ENCODE measurements at regions not wholly inside any gene's neighbourhood (a gene's known extent, or its start where the extent isn't known, plus 50 kb on each side); places are given as distances from the start of the nearest gene placed in this dataset.

- H4K20me1 ChIP-seq (replicated peaks; ENCODE audit: control insufficient read depth, extremely low read depth, insufficient read depth, low read length): no peaks in the 10 kb centered on the region
- H3K27me3 ChIP-seq (ENCODE audit: control insufficient read depth in 2 of 2, insufficient read depth in 2 of 2, low read length in 2 of 2): peaks cover 0 to 3% of the 10 kb centered on the region in 2 experiments
- H3K9me1 ChIP-seq (replicated peaks; ENCODE audit: control insufficient read depth, extremely low read depth, insufficient read depth, low read length): no peaks in the 10 kb centered on the region
- CTCF ChIA-PET: no interaction called here
- intact Hi-C loops (cut with micrococcal nuclease) (loop anchor here (10.0 kb wide), 2 partner anchors 371 to 1641 kb away; no protein-coding TSS in a partner anchor), dilution Hi-C loops (cut with MboI; ENCODE audit: extremely low pct_ligation_motif_present, low sequenced_read_pairs) (no loop called here)
- H3K27ac ChIP-seq (ENCODE audit: insufficient read depth, low read depth, low read length): no peak overlapping the region
- POLR2A ChIA-PET: no interaction called here
- no peaks in the 10 kb centered on the region for H3K79me2 ChIP-seq (ENCODE audit: control insufficient read depth, insufficient read depth, low read length)
- TF ChIP-seq MAX (IDR thresholded peaks at IDR 0.05; ENCODE audit: insufficient read depth, insufficient read length) (no peak), MYC (IDR thresholded peaks at IDR 0.05; ENCODE audit: low read depth, low read length) (no peak), GATA2 (IDR thresholded peaks at IDR 0.05; ENCODE audit: insufficient read depth, insufficient read length, low read depth, low read length) (no peak), POLR2AphosphoS5 (IDR thresholded peaks at IDR 0.05; ENCODE audit: insufficient read depth, low read depth, low read length) (no peak), EZH2 (IDR thresholded peaks at IDR 0.05; ENCODE audit: borderline replicate concordance, low read depth, low read length, severe bottlenecking) (no peak)
- no TSS peak for BruUV-seq (replicated peaks)
- no peak overlapping the region for H3K4me3 ChIP-seq (replicated peaks in 1 of 3; ENCODE audit: insufficient read depth in 1 of 3, low read depth in 1 of 3, low read length in 3 of 3)
- DNase-seq (ENCODE audit: low read depth, low spot score): no peak
- peaks cover 33% of the 10 kb centered on the region for H3K4me1 ChIP-seq (ENCODE audit: control insufficient read depth, extremely low read depth, insufficient read depth, low read length)
- FAIRE-seq: no peak
- no peak overlapping the region for H3K9ac ChIP-seq (replicated peaks; ENCODE audit: extremely low read depth, insufficient read depth, low read length)
- no peak overlapping the region for H3K4me2 ChIP-seq (ENCODE audit: insufficient read depth, low read length)
- no peak overlapping the region for H2AFZ ChIP-seq (ENCODE audit: low read depth, low read length)
- H3K9me3 ChIP-seq (replicated peaks; ENCODE audit: control insufficient read depth, insufficient read depth, low read length): no peaks in the 10 kb centered on the region
- H3K36me3 ChIP-seq (ENCODE audit: control insufficient read depth in 2 of 2, extremely low read depth in 1 of 2, insufficient read depth in 2 of 2, low read length in 2 of 2): no peaks in the 10 kb centered on the region
Observed at GRCh38 chr18:7373441-7373840, 142.6 kb downstream of the LRRC30 start.

- no peaks in the 10 kb centered on the region for H3K36me3 ChIP-seq (ENCODE audit: control insufficient read depth in 2 of 2, extremely low read depth in 1 of 2, insufficient read depth in 2 of 2, low read length in 2 of 2)
- ChIA-PET POLR2A (no interaction called here), CTCF (no interaction called here)
- H3K4me2 ChIP-seq (ENCODE audit: insufficient read depth, low read length): no peak overlapping the region
- H2AFZ ChIP-seq (ENCODE audit: low read depth, low read length): no peak overlapping the region
- no peak overlapping the region for H3K27ac ChIP-seq (ENCODE audit: insufficient read depth, low read depth, low read length)
- H3K9ac ChIP-seq (replicated peaks; ENCODE audit: extremely low read depth, insufficient read depth, low read length): no peak overlapping the region
- dilution Hi-C loops (cut with MboI; ENCODE audit: extremely low pct_ligation_motif_present, low sequenced_read_pairs) (no loop called here), intact Hi-C loops (cut with micrococcal nuclease) (no loop called here)
- H3K79me2 ChIP-seq (ENCODE audit: control insufficient read depth, insufficient read depth, low read length): no peaks in the 10 kb centered on the region
- H3K27me3 ChIP-seq (ENCODE audit: control insufficient read depth in 2 of 2, insufficient read depth in 2 of 2, low read length in 2 of 2): peaks cover 7% of the 10 kb centered on the region in 2 experiments
- H4K20me1 ChIP-seq (replicated peaks; ENCODE audit: control insufficient read depth, extremely low read depth, insufficient read depth, low read length): no peaks in the 10 kb centered on the region
- FAIRE-seq: no peak
- no peak overlapping the region for H3K4me3 ChIP-seq (replicated peaks in 1 of 3; ENCODE audit: insufficient read depth in 1 of 3, low read depth in 1 of 3, low read length in 3 of 3)
- no peaks in the 10 kb centered on the region for H3K9me1 ChIP-seq (replicated peaks; ENCODE audit: control insufficient read depth, extremely low read depth, insufficient read depth, low read length)
- no TSS peak for BruUV-seq (replicated peaks)
- DNase-seq (ENCODE audit: low read depth, low spot score): no peak
- TF ChIP-seq MAX (IDR thresholded peaks at IDR 0.05; ENCODE audit: insufficient read depth, insufficient read length): peak; percentile 21
- no peak for TF ChIP-seq POLR2AphosphoS5 (IDR thresholded peaks at IDR 0.05; ENCODE audit: insufficient read depth, low read depth, low read length)
- no peaks in the 10 kb centered on the region for H3K9me3 ChIP-seq (replicated peaks; ENCODE audit: control insufficient read depth, insufficient read depth, low read length)
- peaks cover 4% of the 10 kb centered on the region for H3K4me1 ChIP-seq (ENCODE audit: control insufficient read depth, extremely low read depth, insufficient read depth, low read length)
Observed at GRCh38 chr18:7381307-7381706, 150.4 kb downstream of the LRRC30 start.

Data from endothelial cell of umbilical vein (primary cell).